T-helper 2 cell treated with Interferon-gamma antibody and Interleukin-4, amounts not matched to agents 5 μg/mL and 100 μg/mL, for 36 hours (primary cell): ENCODE measurements at regions not wholly inside any gene's neighbourhood (a gene's known extent, or its start where the extent isn't known, plus 50 kb on each side); places are given as distances from the start of the nearest gene placed in this dataset.

Experiments
- DNase-seq: peaks from one replicate; pipeline ENCODE4 v3.0.0; 2021; ENCODE audit warnings: low spot score
- H3K27ac Mint-ChIP-seq: one replicate; pipeline ENCODE4 v1.8.0; 2021; ENCODE audit warnings: mild to moderate bottlenecking, mixed read lengths
- H3K27me3 Mint-ChIP-seq: one replicate; pipeline ENCODE4 v1.8.0; 2021; ENCODE audit warnings: low read depth, mixed read lengths
- H3K36me3 Mint-ChIP-seq: one replicate; pipeline ENCODE4 v1.8.0; 2021; ENCODE audit warnings: low read depth, mixed read lengths
- H3K4me1 Mint-ChIP-seq: one replicate; pipeline ENCODE4 v1.8.0; 2021; ENCODE audit warnings: low read depth, mixed read lengths
- H3K4me3 Mint-ChIP-seq: one replicate; pipeline ENCODE4 v1.8.0; 2022; ENCODE audit warnings: mild to moderate bottlenecking, moderate library complexity, mixed read lengths
- H3K9me3 Mint-ChIP-seq: one replicate; pipeline ENCODE4 v1.8.0; 2021; ENCODE audit warnings: mixed read lengths

DNA sequence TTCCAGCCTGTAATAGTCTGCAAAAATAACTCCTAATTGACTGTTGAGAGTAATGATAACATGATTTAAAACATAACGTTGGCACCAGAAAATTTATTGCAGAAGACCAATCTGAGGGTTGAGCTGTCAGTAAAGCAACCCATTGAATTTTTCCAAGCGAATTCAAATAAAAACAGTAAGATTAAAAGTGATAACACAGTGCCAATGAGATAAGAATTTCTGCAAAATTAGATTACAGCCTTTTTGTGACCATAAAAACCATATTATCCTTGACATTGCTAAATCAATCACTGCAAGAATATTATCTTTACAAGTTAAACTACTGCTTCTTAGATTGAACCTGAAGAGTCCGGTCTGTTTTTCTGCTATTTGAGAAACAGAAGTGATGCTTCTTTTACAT, 341.4 kb downstream of the CDH11 start:
- Mint-ChIP-seq H3K27me3 (no peaks in the 10 kb centered on the region), H3K9me3 (peaks cover 32% of the 10 kb centered on the region), H3K36me3 (no peaks in the 10 kb centered on the region), H3K4me1 (no peaks in the 10 kb centered on the region), H3K27ac (no peak overlapping the region), H3K4me3 (no peak overlapping the region)
- DNase-seq, result no peak

- no peak for DNase-seq
- no peaks in the 10 kb centered on the region for H3K27me3 Mint-ChIP-seq
- no peaks in the 10 kb centered on the region for H3K4me1 Mint-ChIP-seq
- no peak overlapping the region for H3K27ac Mint-ChIP-seq
- H3K9me3 Mint-ChIP-seq, result peaks cover 39% of the 10 kb centered on the region
- H3K36me3 Mint-ChIP-seq, result no peaks in the 10 kb centered on the region
- no peak overlapping the region for H3K4me3 Mint-ChIP-seq
Measured at GRCh38 chr16:64778777-64779176, 343.1 kb downstream of the CDH11 start.

DNA sequence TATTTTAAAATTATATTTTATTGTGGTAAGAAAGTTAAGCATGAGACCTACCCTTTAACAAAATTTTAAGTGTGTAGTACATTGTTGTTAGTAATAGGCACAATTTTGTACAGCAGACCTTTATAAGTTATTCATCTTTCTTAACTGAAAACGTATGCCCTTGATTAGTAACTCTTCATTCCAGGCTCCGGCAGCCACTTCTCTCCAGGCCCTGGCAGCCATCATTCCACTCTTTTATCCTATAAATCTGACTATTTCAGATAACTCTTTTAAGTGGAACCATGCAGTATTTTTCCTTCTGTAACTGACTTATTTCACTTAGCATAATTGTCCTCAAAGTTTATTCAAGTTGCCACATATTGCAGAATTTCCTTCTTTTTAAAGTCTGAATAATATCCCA, 348.2 kb downstream of the CDH11 start:
- Mint-ChIP-seq H3K27ac (no peak overlapping the region), H3K36me3 (no peaks in the 10 kb centered on the region), H3K4me3 (no peak overlapping the region), H3K4me1 (no peaks in the 10 kb centered on the region), H3K27me3 (no peaks in the 10 kb centered on the region), H3K9me3 (peaks cover 24% of the 10 kb centered on the region)
- DNase-seq, result no peak

DNA sequence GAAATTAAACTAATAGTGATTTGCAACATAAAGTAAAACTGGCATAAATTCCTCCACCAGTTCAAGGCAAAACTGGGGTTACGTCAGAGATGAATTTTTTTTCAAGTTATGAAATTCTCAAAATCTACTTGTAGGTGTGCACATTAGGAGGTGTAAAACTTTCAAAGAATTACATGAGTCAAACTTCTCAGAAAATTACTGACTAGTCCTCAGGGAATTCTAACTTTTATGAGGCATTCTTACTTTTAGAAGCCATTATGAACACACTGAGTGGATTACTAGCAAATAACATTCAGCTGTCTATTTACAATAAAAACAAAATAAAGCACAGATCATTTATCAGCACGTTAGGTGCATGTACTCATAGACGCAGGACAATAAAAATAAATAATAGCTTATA, 348.7 kb downstream of the CDH11 start:
- no peak for DNase-seq

GRCh38 chr16:64771273-64771672, 350.6 kb downstream of the CDH11 start:
- Mint-ChIP-seq H3K27ac (no peak overlapping the region), H3K36me3 (no peaks in the 10 kb centered on the region), H3K27me3 (no peaks in the 10 kb centered on the region), H3K9me3 (peaks cover 36% of the 10 kb centered on the region), H3K4me3 (no peak overlapping the region), H3K4me1 (no peaks in the 10 kb centered on the region)
- no peak for DNase-seq

More for the DNA sequence above, 348.7 kb downstream of the CDH11 start:
- H3K4me1 Mint-ChIP-seq, result no peaks in the 10 kb centered on the region
- H3K27me3 Mint-ChIP-seq, result no peaks in the 10 kb centered on the region
- H3K27ac Mint-ChIP-seq, result no peak overlapping the region
- H3K9me3 Mint-ChIP-seq, result peaks cover 26% of the 10 kb centered on the region
- H3K36me3 Mint-ChIP-seq, result no peaks in the 10 kb centered on the region
- no peak overlapping the region for H3K4me3 Mint-ChIP-seq

GRCh38 chr16:64762211-64762610, 359.7 kb downstream of the CDH11 start:
- H3K36me3 Mint-ChIP-seq, result no peaks in the 10 kb centered on the region
- H3K27ac Mint-ChIP-seq, result no peak overlapping the region
- H3K27me3 Mint-ChIP-seq, result no peaks in the 10 kb centered on the region
- no peak for DNase-seq
- H3K9me3 Mint-ChIP-seq, result peaks cover 57% of the 10 kb centered on the region
- H3K4me1 Mint-ChIP-seq, result no peaks in the 10 kb centered on the region
- H3K4me3 Mint-ChIP-seq, result no peak overlapping the region

DNA sequence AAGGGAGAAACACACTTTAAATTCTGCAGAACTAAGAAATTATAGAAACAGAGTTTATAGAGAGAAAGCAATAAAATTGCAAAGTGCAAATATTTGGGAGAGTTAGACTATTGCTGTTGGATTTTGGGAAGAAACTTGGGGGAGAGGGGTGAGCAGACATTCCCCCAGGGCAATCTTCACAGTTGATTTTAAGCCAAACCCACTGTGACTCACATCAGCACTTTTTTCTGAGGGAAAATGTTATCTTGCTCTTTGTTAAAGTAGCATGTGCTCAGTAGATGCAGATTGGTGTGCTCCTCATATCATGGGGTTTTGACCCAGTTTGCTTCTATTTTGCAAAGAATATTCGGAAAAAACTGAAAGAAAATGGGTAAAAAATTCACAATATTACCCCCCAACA, 367.6 kb downstream of the CDH11 start:
- DNase-seq, result no peak
- no peak overlapping the region for H3K27ac Mint-ChIP-seq
- H3K27me3 Mint-ChIP-seq, result no peaks in the 10 kb centered on the region
- H3K4me3 Mint-ChIP-seq, result no peak overlapping the region
- H3K4me1 Mint-ChIP-seq, result no peaks in the 10 kb centered on the region
- H3K36me3 Mint-ChIP-seq, result no peaks in the 10 kb centered on the region
- peaks cover 24% of the 10 kb centered on the region for H3K9me3 Mint-ChIP-seq

DNA sequence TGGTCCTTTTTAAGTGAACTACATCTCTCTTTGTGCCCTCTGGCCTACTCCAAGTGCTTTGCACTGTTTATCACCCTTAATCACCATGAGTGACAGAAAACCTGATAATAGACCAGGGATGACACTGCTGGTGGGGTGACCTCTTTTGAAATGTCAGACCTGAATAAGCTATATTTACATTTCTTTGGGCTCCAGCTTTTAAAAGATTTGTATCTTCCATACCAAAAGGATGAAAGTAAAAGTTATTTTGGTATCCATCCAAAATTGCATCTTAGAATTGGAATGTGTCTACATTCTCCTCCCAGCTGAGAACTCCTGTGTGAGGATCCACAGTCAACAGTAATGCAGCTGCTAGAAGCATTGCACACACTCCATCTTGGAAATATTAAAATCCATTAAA, 370.0 kb downstream of the CDH11 start:
- H3K4me1 Mint-ChIP-seq, result no peaks in the 10 kb centered on the region
- H3K9me3 Mint-ChIP-seq, result peaks cover 34% of the 10 kb centered on the region
- no peaks in the 10 kb centered on the region for H3K36me3 Mint-ChIP-seq
- DNase-seq, result no peak
- H3K27me3 Mint-ChIP-seq, result no peaks in the 10 kb centered on the region
- no peak overlapping the region for H3K4me3 Mint-ChIP-seq
- no peak overlapping the region for H3K27ac Mint-ChIP-seq

GRCh38 chr16:64749346-64749745, 372.5 kb downstream of the CDH11 start:
- DNase-seq, result no peak
- Mint-ChIP-seq H3K9me3 (peaks cover 37% of the 10 kb centered on the region), H3K27ac (no peak overlapping the region), H3K4me1 (no peaks in the 10 kb centered on the region), H3K4me3 (no peak overlapping the region), H3K27me3 (no peaks in the 10 kb centered on the region), H3K36me3 (no peaks in the 10 kb centered on the region)

DNA sequence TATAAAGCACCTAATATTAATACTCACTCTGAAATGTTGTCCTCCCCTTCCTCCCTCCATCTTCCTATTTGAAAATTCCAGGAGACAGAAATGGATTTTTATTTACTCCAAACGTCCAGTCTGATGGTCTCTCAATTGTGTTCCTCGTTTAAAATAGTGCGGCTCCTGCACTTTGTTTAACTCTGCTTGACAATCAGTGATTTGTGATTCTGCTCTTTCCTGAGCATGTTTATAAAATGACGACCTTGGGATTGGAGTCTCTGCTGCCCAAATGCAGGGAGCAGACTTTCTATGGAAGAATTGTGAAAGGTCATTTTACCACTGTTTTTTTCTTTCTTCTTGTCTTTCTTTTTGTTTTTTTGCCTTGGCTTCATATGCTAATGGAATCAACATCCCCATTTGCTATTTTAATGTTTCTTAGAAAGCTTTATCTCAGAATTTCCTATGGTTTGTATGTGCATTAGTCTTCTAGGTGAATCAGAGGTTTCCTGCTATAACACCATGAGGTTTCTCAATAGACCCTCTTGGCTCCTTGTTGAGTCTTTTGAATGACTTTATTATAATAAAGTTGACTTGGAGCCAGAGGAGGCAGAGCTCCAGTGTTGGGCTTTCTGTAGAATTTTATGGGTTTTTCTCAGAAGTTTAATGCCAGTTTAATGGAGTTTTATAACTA, 376.5 kb downstream of the CDH11 start:
- no peak for DNase-seq
- Mint-ChIP-seq H3K27ac (no peak overlapping the region), H3K4me1 (no peaks in the 10 kb centered on the region), H3K9me3 (peaks cover 50% of the 10 kb centered on the region), H3K36me3 (no peaks in the 10 kb centered on the region), H3K27me3 (no peaks in the 10 kb centered on the region), H3K4me3 (no peak overlapping the region)

DNA sequence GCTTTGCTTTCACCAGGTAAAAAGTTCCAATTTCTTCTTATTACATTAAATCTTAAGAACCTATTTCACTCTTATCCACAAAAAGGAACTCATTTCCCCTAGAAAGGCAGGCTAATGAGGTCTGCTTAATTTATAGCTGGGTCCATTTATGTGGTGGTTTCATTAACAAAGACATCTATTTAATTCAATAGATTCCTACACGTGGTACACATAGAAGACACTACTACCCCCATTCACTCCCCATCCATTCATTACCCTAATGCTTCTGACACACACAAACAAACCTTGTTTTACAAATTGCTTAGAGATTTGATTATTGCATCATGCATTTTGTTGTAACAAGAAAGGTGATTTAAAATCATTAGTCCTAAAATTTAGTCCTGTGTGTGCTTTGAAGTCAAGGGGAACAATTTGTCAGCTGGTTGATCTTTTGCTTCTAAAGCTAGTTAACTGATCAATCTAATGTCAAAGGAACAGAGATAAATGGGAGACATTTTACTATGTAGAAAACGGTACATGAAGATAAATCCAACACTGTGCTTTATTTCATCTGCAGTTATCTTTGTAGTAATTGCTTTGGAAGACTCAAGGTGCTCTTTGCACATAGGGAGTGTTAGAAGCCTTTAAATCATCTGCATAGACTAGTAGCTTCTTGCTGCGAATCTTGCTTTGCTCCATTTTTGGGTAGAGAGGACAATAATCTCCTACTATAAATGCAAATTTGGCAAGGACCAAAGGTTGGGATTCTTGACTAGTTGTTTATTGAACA, 379.2 kb downstream of the CDH11 start:
- Mint-ChIP-seq H3K4me1 (no peaks in the 10 kb centered on the region), H3K27ac (no peak overlapping the region), H3K9me3 (peaks cover 60% of the 10 kb centered on the region), H3K27me3 (no peaks in the 10 kb centered on the region), H3K4me3 (no peak overlapping the region), H3K36me3 (no peaks in the 10 kb centered on the region)
- DNase-seq, result no peak

- no peak for DNase-seq
- no peak overlapping the region for H3K27ac Mint-ChIP-seq
- H3K36me3 Mint-ChIP-seq, result no peaks in the 10 kb centered on the region
- no peak overlapping the region for H3K4me3 Mint-ChIP-seq
- peaks cover 47% of the 10 kb centered on the region for H3K9me3 Mint-ChIP-seq
- H3K4me1 Mint-ChIP-seq, result no peaks in the 10 kb centered on the region
- no peaks in the 10 kb centered on the region for H3K27me3 Mint-ChIP-seq
Measured at GRCh38 chr16:64740261-64740660, 381.6 kb downstream of the CDH11 start.

GRCh38 chr16:64738321-64738960, 383.4 kb downstream of the CDH11 start:
- no peak for DNase-seq
- no peaks in the 10 kb centered on the region for H3K4me1 Mint-ChIP-seq
- peaks cover 47% of the 10 kb centered on the region for H3K9me3 Mint-ChIP-seq
- H3K4me3 Mint-ChIP-seq, result no peak overlapping the region
- H3K27me3 Mint-ChIP-seq, result no peaks in the 10 kb centered on the region
- no peaks in the 10 kb centered on the region for H3K36me3 Mint-ChIP-seq
- H3K27ac Mint-ChIP-seq, result no peak overlapping the region

DNA sequence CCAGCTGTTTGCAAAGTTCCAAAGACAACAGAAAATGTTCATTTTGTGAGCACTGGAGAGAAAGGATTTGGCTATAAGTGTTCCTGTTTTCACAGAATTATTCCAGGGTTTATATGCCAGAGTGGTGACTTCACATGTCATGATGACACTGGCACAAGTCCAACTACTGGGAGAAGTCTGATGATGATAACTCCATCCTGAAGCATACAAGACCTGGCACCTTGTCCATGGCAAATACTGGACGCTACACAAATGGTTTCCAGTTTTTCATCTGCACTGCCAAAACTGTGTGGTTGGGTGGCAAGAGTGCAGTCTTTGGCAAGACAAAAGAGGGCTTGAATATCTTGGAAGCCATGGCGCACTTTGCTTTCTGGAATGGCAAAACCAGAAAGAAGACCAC, 385.0 kb downstream of the CDH11 start:
- DNase-seq, result no peak
- H3K4me1 Mint-ChIP-seq, result no peaks in the 10 kb centered on the region
- H3K9me3 Mint-ChIP-seq, result peaks cover 54% of the 10 kb centered on the region
- H3K36me3 Mint-ChIP-seq, result no peaks in the 10 kb centered on the region
- no peak overlapping the region for H3K4me3 Mint-ChIP-seq
- no peaks in the 10 kb centered on the region for H3K27me3 Mint-ChIP-seq
- H3K27ac Mint-ChIP-seq, result no peak overlapping the region
